Vagina (tissue), 2 donors: ENCODE measurements at regions not wholly inside any gene's neighbourhood (a gene's known extent, or its start where the extent isn't known, plus 50 kb on each side); places are given as distances from the start of the nearest gene placed in this dataset.

ENCODE experiments used
- CTCF ChIP-seq, 3 experiments: fragments of 450-650 bp in 2 of 3; fragments of 200-600 bp in 1 of 3; sonication (generic) in 1 of 3; IDR thresholded peaks; one replicate each; pipeline ENCODE4 v1.5.1; 2017 to 2019; ENCODE audit warnings: antibody characterized with exemption in 3 of 3, mild to moderate bottlenecking in 2 of 3, moderate library complexity in 2 of 3
- POLR2A ChIP-seq, 2 donors: fragments of 450-650 bp; IDR thresholded peaks; one replicate each; pipeline ENCODE4 v1.6.1; 2017; ENCODE audit warnings: antibody characterized with exemption in 2 of 2, mild to moderate bottlenecking in 2 of 2, moderate library complexity in 2 of 2
- POLR2AphosphoS5 ChIP-seq, 2 donors: sonication (generic); formaldehyde crosslinking; IDR thresholded peaks; one replicate each; pipeline ENCODE4 v1.9.0; 2017; ENCODE audit warnings: antibody characterized with exemption in 2 of 2, mild to moderate bottlenecking in 2 of 2, low read depth in 1 of 2; ENCODE audit not compliant: insufficient read depth in 1 of 2

DNA sequence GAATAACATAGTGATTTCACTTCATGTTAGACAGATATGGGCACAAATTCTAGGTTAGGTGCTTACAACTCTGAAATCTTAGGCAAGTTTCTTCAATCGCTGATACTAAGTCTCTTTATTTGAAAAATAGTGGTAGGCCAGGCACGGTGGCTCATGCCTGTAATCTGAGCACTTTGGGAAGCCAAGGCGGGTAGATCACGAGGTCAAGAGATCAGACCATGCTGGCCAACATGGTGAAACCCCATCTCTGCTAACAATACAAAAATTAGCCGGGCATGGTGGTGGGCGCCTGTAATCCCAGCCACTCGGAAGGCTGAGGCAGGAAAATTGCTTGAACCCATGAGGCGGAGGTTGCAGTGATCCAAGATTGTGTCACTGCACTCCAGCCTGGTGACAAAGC is 729.4 kb downstream of the METTL15 start:
- TF ChIP-seq POLR2AphosphoS5 (IDR thresholded peaks at IDR 0.05; ENCODE audit: insufficient read depth in 1 of 2, low read depth in 1 of 2) = no peak
- TF ChIP-seq CTCF (IDR thresholded peaks at IDR 0.05) = no peak
- no peak for TF ChIP-seq POLR2A (IDR thresholded peaks at IDR 0.05)
